Activated CD8-positive, alpha-beta T cell treated with anti-CD3 and anti-CD28 coated beads for 36 hours (primary cell): ENCODE measurements at regions not wholly inside any gene's neighbourhood (a gene's known extent, or its start where the extent isn't known, plus 50 kb on each side); places are given as distances from the start of the nearest gene placed in this dataset.

Source experiments
- ATAC-seq: fragments of 200-7000 bp; cut with Tn5 transposase; one replicate; pipeline ENCODE4 v1.10.0; 2021; ENCODE audit warnings: mild to moderate bottlenecking, moderate library complexity
- CTCF ChIA-PET: fragments of 350-600 bp; sonication (Branson Sonifier 250); formaldehyde crosslinking; loops from one replicate; lab custom pipeline; 2021; ENCODE audit warnings: antibody characterized with exemption; lab: Charles Lee
- POLR2A ChIA-PET: fragments of 350-600 bp; sonication (Branson Sonifier 250); formaldehyde crosslinking; loops from one replicate; lab custom pipeline; 2021; ENCODE audit warnings: antibody characterized with exemption; lab: Charles Lee
- DNase-seq: peaks from one replicate; pipeline ENCODE4 v3.0.0-alpha.2; 2020
- H3K27ac Mint-ChIP-seq: one replicate; pipeline ENCODE4 v1.8.0; 2021; ENCODE audit warnings: mild to moderate bottlenecking, mixed read lengths
- H3K27me3 Mint-ChIP-seq: one replicate; pipeline ENCODE4 v1.8.0; 2021; ENCODE audit warnings: mixed read lengths
- H3K36me3 Mint-ChIP-seq: one replicate; pipeline ENCODE4 v1.8.0; 2021; ENCODE audit warnings: low read depth, mixed read lengths
- H3K4me1 Mint-ChIP-seq: one replicate; pipeline ENCODE4 v1.8.0; 2021; ENCODE audit warnings: low read depth, mixed read lengths
- H3K4me3 Mint-ChIP-seq: one replicate; pipeline ENCODE4 v1.8.0; 2021; ENCODE audit warnings: mild to moderate bottlenecking, moderate library complexity, mixed read lengths
- H3K9me3 Mint-ChIP-seq: one replicate; pipeline ENCODE4 v1.8.0; 2021; ENCODE audit warnings: mixed read lengths
- CTCF ChIP-seq: fragments of 200-600 bp; IDR thresholded peaks from one replicate; pipeline ENCODE4 v1.8.0; 2022; ENCODE audit warnings: antibody characterized with exemption, mild to moderate bottlenecking
- intact Hi-C: fragments of 100-400 bp; cut with micrococcal nuclease; formaldehyde crosslinking; loops from one replicate; pipeline ENCODE4 v1.10.0; 2022

DNA sequence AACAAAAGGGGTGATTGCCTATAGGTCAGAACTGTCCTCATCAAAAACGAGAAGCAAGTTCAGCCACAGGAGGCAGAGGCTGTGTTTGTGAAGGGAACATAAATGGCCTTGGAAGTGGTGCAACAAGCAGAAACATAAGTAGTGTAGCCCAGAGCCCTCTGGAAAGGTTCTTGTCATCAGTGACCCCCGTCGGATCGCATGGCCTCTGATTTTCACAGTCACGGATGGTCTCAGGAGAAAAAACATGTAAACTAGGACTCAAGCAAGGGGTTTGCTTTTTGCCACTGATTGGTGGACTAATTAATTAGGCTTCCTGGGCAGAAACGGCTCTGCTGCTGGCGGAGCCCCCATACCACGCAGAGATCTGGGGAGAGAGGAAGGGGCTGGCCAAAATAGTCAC lies 496.5 kb upstream of the MKI67 start:
- Mint-ChIP-seq H3K4me1 (no peaks in the 10 kb centered on the region), H3K4me3 (no peak overlapping the region), H3K27me3 (no peaks in the 10 kb centered on the region), H3K36me3 (no peaks in the 10 kb centered on the region), H3K9me3 (no peaks in the 10 kb centered on the region), H3K27ac (no peak overlapping the region)
- POLR2A ChIA-PET = no interaction called here
- DNase-seq (no peak), ATAC-seq (no peak)
- CTCF ChIA-PET = no interaction called here
- intact Hi-C loops = no loop called here
- no peak for TF ChIP-seq CTCF

DNA sequence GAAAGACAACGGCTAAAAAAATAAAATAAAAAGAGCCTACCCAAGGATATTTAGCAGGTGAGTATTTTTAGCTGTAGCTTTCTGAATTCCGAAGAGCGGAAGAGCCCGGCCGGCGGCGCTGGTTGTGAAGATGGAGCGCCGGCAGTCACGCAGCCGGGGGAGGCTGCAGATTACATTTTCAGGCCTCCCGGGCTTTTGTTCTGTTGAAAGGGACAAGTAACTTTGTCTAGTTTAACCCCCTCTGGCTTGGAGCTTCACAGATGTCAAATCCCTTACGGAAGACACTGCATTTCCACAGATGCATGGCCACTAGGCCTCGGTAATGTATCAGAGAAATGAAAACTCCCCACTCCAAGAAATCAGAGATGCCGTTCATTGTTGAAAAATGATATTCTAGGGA lies 497.6 kb upstream of the MKI67 start:
- ChIA-PET CTCF (no interaction called here), POLR2A (no interaction called here)
- Mint-ChIP-seq H3K9me3 (no peaks in the 10 kb centered on the region), H3K36me3 (no peaks in the 10 kb centered on the region), H3K27me3 (no peaks in the 10 kb centered on the region), H3K4me1 (no peaks in the 10 kb centered on the region), H3K27ac (no peak overlapping the region), H3K4me3 (no peak overlapping the region)
- intact Hi-C loops = no loop called here
- no peak for DNase-seq
- ATAC-seq = no peak
- no peak for TF ChIP-seq CTCF

GRCh38 chr10:128624656-128625530 lies 498.7 kb upstream of the MKI67 start:
- no peak for ATAC-seq
- ChIA-PET CTCF (no interaction called here), POLR2A (no interaction called here)
- no peaks in the 10 kb centered on the region for H3K27me3 Mint-ChIP-seq
- no peak for DNase-seq
- H3K4me1 Mint-ChIP-seq = no peaks in the 10 kb centered on the region
- H3K4me3 Mint-ChIP-seq = no peak overlapping the region
- no peaks in the 10 kb centered on the region for H3K36me3 Mint-ChIP-seq
- TF ChIP-seq CTCF = no peak
- intact Hi-C loops = no loop called here
- no peaks in the 10 kb centered on the region for H3K9me3 Mint-ChIP-seq
- no peak overlapping the region for H3K27ac Mint-ChIP-seq

- intact Hi-C loops = no loop called here
- ChIA-PET POLR2A (no interaction called here), CTCF (no interaction called here)
- DNase-seq (no peak), ATAC-seq (no peak)
- Mint-ChIP-seq H3K4me1 (no peaks in the 10 kb centered on the region), H3K36me3 (no peaks in the 10 kb centered on the region), H3K9me3 (no peaks in the 10 kb centered on the region), H3K4me3 (no peak overlapping the region), H3K27ac (no peak overlapping the region), H3K27me3 (no peaks in the 10 kb centered on the region)
- no peak for TF ChIP-seq CTCF
These were observed 499.7 kb upstream of the MKI67 start for GRCh38 chr10:128625926-128626325.

DNA sequence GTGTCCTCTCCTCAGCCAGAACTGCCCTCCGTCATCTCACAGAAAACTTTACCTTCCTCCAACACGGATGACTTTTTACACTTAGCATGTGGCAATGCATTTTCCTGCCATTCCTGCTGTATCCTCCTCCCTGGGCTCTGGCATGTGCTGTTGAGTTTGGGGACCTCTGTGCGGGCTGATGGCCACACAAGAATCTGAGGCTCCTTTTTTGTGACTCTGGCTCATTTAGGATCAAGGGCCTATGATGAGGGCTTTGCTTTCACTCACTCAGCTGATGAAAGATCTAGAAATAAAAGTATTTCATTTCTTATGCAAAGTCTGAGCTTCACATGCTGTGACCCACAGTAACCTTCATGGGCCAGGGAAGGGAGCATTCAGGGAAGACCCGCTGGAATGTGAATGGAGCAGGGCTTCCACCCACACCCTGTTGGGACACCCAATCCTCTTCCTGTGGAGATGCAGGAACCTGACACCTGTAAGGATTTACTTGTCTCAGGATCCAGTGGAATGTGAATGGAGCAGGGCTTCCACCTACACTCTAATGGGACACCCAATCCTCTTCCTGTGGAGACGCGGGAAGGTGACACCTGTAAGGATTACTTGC lies 500.3 kb upstream of the MKI67 start:
- intact Hi-C loops = no loop called here
- no peaks in the 10 kb centered on the region for H3K27me3 Mint-ChIP-seq
- no peaks in the 10 kb centered on the region for H3K36me3 Mint-ChIP-seq
- no peak overlapping the region for H3K4me3 Mint-ChIP-seq
- TF ChIP-seq CTCF = no peak
- H3K4me1 Mint-ChIP-seq = no peaks in the 10 kb centered on the region
- ATAC-seq (no peak), DNase-seq (no peak)
- POLR2A ChIA-PET = no interaction called here
- H3K27ac Mint-ChIP-seq = no peak overlapping the region
- CTCF ChIA-PET = no interaction called here
- H3K9me3 Mint-ChIP-seq = no peaks in the 10 kb centered on the region
